ENCODE measurements at regions not wholly inside any gene's neighbourhood (a gene's known extent, or its start where the extent isn't known, plus 50 kb on each side); places are given as distances from the start of the nearest gene placed in this dataset.

GRCh38 chr6:14265049-14266021 lies 147.8 kb downstream of the CD83 start:
- peaks cover 3% of the 10 kb centered on the region for H3K36me3 Mint-ChIP-seq (ENCODE audit: unreplicated experiment)
- no peak overlapping the region for H3K27ac Mint-ChIP-seq (ENCODE audit: unreplicated experiment)
- H3K9me3 Mint-ChIP-seq (ENCODE audit: unreplicated experiment): peaks cover 13% of the 10 kb centered on the region
- H3K4me3 Mint-ChIP-seq (ENCODE audit: unreplicated experiment): no peak overlapping the region
- no peaks in the 10 kb centered on the region for H3K4me1 Mint-ChIP-seq (ENCODE audit: unreplicated experiment)
- DNase-seq (ENCODE audit: extremely low spot score, unreplicated experiment): peak; percentile 44
- TF ChIP-seq CTCF (IDR thresholded peaks at IDR 0.05): no peak
- H3K27me3 Mint-ChIP-seq (ENCODE audit: unreplicated experiment): peaks cover 15% of the 10 kb centered on the region

- Mint-ChIP-seq H3K9me3 (ENCODE audit: unreplicated experiment) (peaks cover 7% of the 10 kb centered on the region), H3K4me1 (ENCODE audit: unreplicated experiment) (peaks cover 3% of the 10 kb centered on the region), H3K36me3 (ENCODE audit: unreplicated experiment) (no peaks in the 10 kb centered on the region), H3K27me3 (ENCODE audit: unreplicated experiment) (peaks cover 15% of the 10 kb centered on the region), H3K27ac (ENCODE audit: unreplicated experiment) (no peak overlapping the region), H3K4me3 (ENCODE audit: unreplicated experiment) (no peak overlapping the region)
- no peak for DNase-seq (ENCODE audit: extremely low spot score, unreplicated experiment)
- TF ChIP-seq CTCF (IDR thresholded peaks at IDR 0.05): no peak
Observed at GRCh38 chr6:14266266-14266665, 148.7 kb downstream of the CD83 start.

GRCh38 chr6:14267885-14268660 lies 150.5 kb downstream of the CD83 start:
- peaks cover 6% of the 10 kb centered on the region for H3K9me3 Mint-ChIP-seq (ENCODE audit: unreplicated experiment)
- H3K4me1 Mint-ChIP-seq (ENCODE audit: unreplicated experiment): peaks cover 8% of the 10 kb centered on the region
- TF ChIP-seq CTCF (IDR thresholded peaks at IDR 0.05): no peak
- no peak overlapping the region for H3K27ac Mint-ChIP-seq (ENCODE audit: unreplicated experiment)
- DNase-seq (ENCODE audit: extremely low spot score, unreplicated experiment): peak; percentile 66
- no peaks in the 10 kb centered on the region for H3K36me3 Mint-ChIP-seq (ENCODE audit: unreplicated experiment)
- H3K27me3 Mint-ChIP-seq (ENCODE audit: unreplicated experiment): peaks cover 13% of the 10 kb centered on the region
- H3K4me3 Mint-ChIP-seq (ENCODE audit: unreplicated experiment): no peak overlapping the region

GRCh38 chr6:14269436-14269835 lies 151.9 kb downstream of the CD83 start:
- DNase-seq (ENCODE audit: extremely low spot score, unreplicated experiment): peak; percentile 40
- Mint-ChIP-seq H3K4me3 (ENCODE audit: unreplicated experiment) (no peak overlapping the region), H3K27ac (ENCODE audit: unreplicated experiment) (no peak overlapping the region), H3K4me1 (ENCODE audit: unreplicated experiment) (peaks cover 8% of the 10 kb centered on the region), H3K27me3 (ENCODE audit: unreplicated experiment) (peaks cover 18% of the 10 kb centered on the region), H3K36me3 (ENCODE audit: unreplicated experiment) (no peaks in the 10 kb centered on the region), H3K9me3 (ENCODE audit: unreplicated experiment) (no peaks in the 10 kb centered on the region)
- TF ChIP-seq CTCF (IDR thresholded peaks at IDR 0.05): no peak

Measured in osteocyte (in vitro differentiated cells).